T-cell (primary cell): ENCODE measurements at regions not wholly inside any gene's neighbourhood (a gene's known extent, or its start where the extent isn't known, plus 50 kb on each side); places are given as distances from the start of the nearest gene placed in this dataset.

ENCODE experiments used
- ATAC-seq, 4 experiments: fragments of 200-7000 bp in 3 of 4; fragments of 150-1000 bp in 1 of 4; cut with Tn5 transposase; replicated peaks in 1 of 4; 1 replicate in 3 of 4; 2 replicates in 1 of 4; pipeline ENCODE4 v1.10.0; 2021; ENCODE audit warnings: moderate library complexity in 3 of 4, mild to moderate bottlenecking in 2 of 4, moderate number of reproducible peaks in 1 of 4
- CTCF ChIA-PET, 2 donors: fragments of 300-600 bp; sonication (Branson Sonifier 250); formaldehyde crosslinking; loops; one replicate each; lab custom pipeline; 2022; ENCODE audit warnings: antibody characterized with exemption in 2 of 2; lab: Charles Lee
- POLR2A ChIA-PET, 2 donors: fragments of 300-600 bp; sonication (Branson Sonifier 250); formaldehyde crosslinking; loops; one replicate each; lab custom pipeline; 2022; ENCODE audit warnings: antibody characterized with exemption in 2 of 2; lab: Charles Lee
- DNase-seq, 35 experiments: peaks; one replicate each; pipeline versions ENCODE4 v3.0.0 to v3.0.0-alpha.2; 2013 to 2023
- H3K27ac ChIP-seq: one replicate; pipeline ENCODE4 v1.5.1; 2013; ENCODE audit warnings: low read length
- H3K27me3 ChIP-seq, 2 experiments: replicated peaks in 1 of 2; 1 replicate in 1 of 2; 2 replicates in 1 of 2; pipeline versions ENCODE4 v1.6.1 to v1.7.0; 2013; ENCODE audit warnings: low read length in 1 of 2, mixed read lengths in 1 of 2; ENCODE audit not compliant: control insufficient read depth in 2 of 2, insufficient read depth in 2 of 2; ENCODE audit errors: extremely low read depth in 1 of 2
- H3K36me3 ChIP-seq, 2 donors: 1 replicate in 1 of 2; 2 replicates in 1 of 2; pipeline versions ENCODE4 v1.6.1 to v1.7.0; 2013; ENCODE audit warnings: low read length in 1 of 2; ENCODE audit not compliant: control insufficient read depth in 2 of 2, insufficient read depth in 1 of 2; ENCODE audit errors: extremely low read depth in 1 of 2
- H3K4me1 ChIP-seq, 2 experiments: 1 replicate in 1 of 2; 2 replicates in 1 of 2; pipeline versions ENCODE4 v1.6.1 to v1.7.0; 2013; ENCODE audit warnings: low read length in 2 of 2, mixed read lengths in 1 of 2; ENCODE audit not compliant: insufficient read depth in 2 of 2, control insufficient read depth in 1 of 2; ENCODE audit errors: extremely low read depth in 1 of 2
- H3K4me3 ChIP-seq, 2 donors: 1 replicate in 1 of 2; 2 replicates in 1 of 2; pipeline versions ENCODE4 v1.5.1 to v1.7.0; 2013; ENCODE audit warnings: mild to moderate bottlenecking in 2 of 2, low read length in 1 of 2, moderate library complexity in 1 of 2; ENCODE audit not compliant: control insufficient read depth in 1 of 2; ENCODE audit errors: extremely low read depth in 1 of 2
- H3K9me3 ChIP-seq: 2 replicates; pipeline ENCODE4 v1.7.0; 2013
- H3K27ac Mint-ChIP-seq, 2 donors: one replicate each; pipeline ENCODE4 v1.8.0; 2020 to 2021; ENCODE audit warnings: mild to moderate bottlenecking in 2 of 2, mixed read lengths in 2 of 2
- H3K27me3 Mint-ChIP-seq, 2 donors: one replicate each; pipeline ENCODE4 v1.8.0; 2021 to 2022; ENCODE audit warnings: mixed read lengths in 2 of 2
- H3K36me3 Mint-ChIP-seq: one replicate; pipeline ENCODE4 v1.8.0; 2021; ENCODE audit warnings: mixed read lengths
- H3K4me1 Mint-ChIP-seq, 3 donors: one replicate each; pipeline ENCODE4 v1.8.0; 2020 to 2022; ENCODE audit warnings: mixed read lengths in 3 of 3, mild to moderate bottlenecking in 1 of 3
- H3K4me3 Mint-ChIP-seq, 3 donors: one replicate each; pipeline ENCODE4 v1.8.0; 2020 to 2022; ENCODE audit warnings: mild to moderate bottlenecking in 3 of 3, mixed read lengths in 3 of 3, moderate library complexity in 3 of 3
- H3K9me3 Mint-ChIP-seq, 3 donors: one replicate each; pipeline ENCODE4 v1.8.0; 2020 to 2022; ENCODE audit warnings: mixed read lengths in 3 of 3
- whole genome bisulfite sequencing: methylation state at CpG from one replicate; pipeline ENCODE4 v1.1.5; 2013; ENCODE audit warnings: missing lambda C conversion rate; ENCODE audit not compliant: insufficient coverage; 5-methylcytosine and 5-hydroxymethylcytosine counted together

- POLR2A ChIA-PET, result no interaction called here
- DNase-seq, result no peak
- no peaks in the 10 kb centered on the region for H3K9me3 ChIP-seq
- H3K4me3 Mint-ChIP-seq, result no peak overlapping the region
- H3K27ac ChIP-seq, result no peak overlapping the region
- peaks cover 0 to 5% of the 10 kb centered on the region in 2 experiments for H3K27me3 ChIP-seq
- H3K4me1 Mint-ChIP-seq, result no peaks in the 10 kb centered on the region
- no peak for ATAC-seq
- H3K4me3 ChIP-seq, result no peak overlapping the region
- H3K27me3 Mint-ChIP-seq, result peaks cover 7 to 9% of the 10 kb centered on the region in 2 donors
- H3K27ac Mint-ChIP-seq, result no peak overlapping the region
- H3K36me3 ChIP-seq, result no peaks in the 10 kb centered on the region
- H3K36me3 Mint-ChIP-seq, result no peaks in the 10 kb centered on the region
- no peaks in the 10 kb centered on the region for H3K4me1 ChIP-seq
- WGBS, result 89% methylated on average over 6 of the region's 9 CpGs
- H3K9me3 Mint-ChIP-seq, result no peaks in the 10 kb centered on the region
- CTCF ChIA-PET, result no interaction called here
These were observed 406.1 kb downstream of the VPS13C start for GRCh38 chr15:61654002-61654740.

- DNase-seq (no peak), ATAC-seq (no peak)
- H3K4me3 ChIP-seq, result no peak overlapping the region
- peaks cover 0 to 5% of the 10 kb centered on the region in 2 experiments for H3K27me3 ChIP-seq
- ChIA-PET CTCF (no interaction called here), POLR2A (no interaction called here)
- no peaks in the 10 kb centered on the region for H3K36me3 ChIP-seq
- no peak overlapping the region for H3K27ac ChIP-seq
- Mint-ChIP-seq H3K4me1 (no peaks in the 10 kb centered on the region), H3K4me3 (no peak overlapping the region), H3K9me3 (no peaks in the 10 kb centered on the region), H3K36me3 (no peaks in the 10 kb centered on the region), H3K27ac (no peak overlapping the region), H3K27me3 (peaks cover 7 to 10% of the 10 kb centered on the region in 2 donors)
- H3K4me1 ChIP-seq, result no peaks in the 10 kb centered on the region
- whole genome bisulfite sequencing, result 88% methylated on average over 7 of the region's 9 CpGs
- no peaks in the 10 kb centered on the region for H3K9me3 ChIP-seq
These were observed 407.1 kb downstream of the VPS13C start for GRCh38 chr15:61653110-61653509.

- no peak for ATAC-seq
- CTCF ChIA-PET, result no interaction called here
These were observed 409.0 kb downstream of the VPS13C start for GRCh38 chr15:61651267-61651666.

GRCh38 chr15:61649046-61649445, 411.2 kb downstream of the VPS13C start:
- Histone ChIP-seq H3K4me3 (no peak overlapping the region), H3K27ac (no peak overlapping the region), H3K4me1 (no peaks in the 10 kb centered on the region), H3K36me3 (no peaks in the 10 kb centered on the region), H3K9me3 (no peaks in the 10 kb centered on the region), H3K27me3 (peaks cover 0 to 10% of the 10 kb centered on the region in 2 experiments)
- no peaks in the 10 kb centered on the region for H3K36me3 Mint-ChIP-seq
- no peaks in the 10 kb centered on the region for H3K4me1 Mint-ChIP-seq
- ChIA-PET POLR2A (no interaction called here), CTCF (no interaction called here)
- no peaks in the 10 kb centered on the region for H3K9me3 Mint-ChIP-seq
- no peak for DNase-seq
- no peak for ATAC-seq
- no peak overlapping the region for H3K27ac Mint-ChIP-seq
- no CpG with 5 or more reads among the region's 5 CpGs for WGBS
- peaks cover 13 to 26% of the 10 kb centered on the region in 2 donors for H3K27me3 Mint-ChIP-seq
- H3K4me3 Mint-ChIP-seq, result no peak overlapping the region

More at GRCh38 chr15:61651267-61651666, 409.0 kb downstream of the VPS13C start:
- H3K4me1 ChIP-seq, result no peaks in the 10 kb centered on the region
- H3K4me3 Mint-ChIP-seq, result no peak overlapping the region
- H3K27ac Mint-ChIP-seq, result no peak overlapping the region
- no peaks in the 10 kb centered on the region for H3K36me3 ChIP-seq
- DNase-seq, result no peak
- H3K4me1 Mint-ChIP-seq, result no peaks in the 10 kb centered on the region
- H3K27ac ChIP-seq, result no peak overlapping the region
- no CpG with 5 or more reads among the region's 3 CpGs for WGBS
- no peaks in the 10 kb centered on the region for H3K9me3 ChIP-seq
- H3K9me3 Mint-ChIP-seq, result no peaks in the 10 kb centered on the region
- H3K36me3 Mint-ChIP-seq, result no peaks in the 10 kb centered on the region
- POLR2A ChIA-PET, result no interaction called here
- H3K27me3 ChIP-seq, result peaks cover 0 to 5% of the 10 kb centered on the region in 2 experiments
- H3K27me3 Mint-ChIP-seq, result peaks cover 7 to 10% of the 10 kb centered on the region in 2 donors
- H3K4me3 ChIP-seq, result no peak overlapping the region

GRCh38 chr15:61644550-61644949, 415.4 kb upstream of the RORA start:
- WGBS, result no CpG with 5 or more reads among the region's 4 CpGs
- H3K4me1 Mint-ChIP-seq, result no peaks in the 10 kb centered on the region
- DNase-seq, result no peak
- Histone ChIP-seq H3K4me3 (no peak overlapping the region), H3K4me1 (no peaks in the 10 kb centered on the region), H3K36me3 (no peaks in the 10 kb centered on the region), H3K27ac (no peak overlapping the region), H3K9me3 (no peaks in the 10 kb centered on the region), H3K27me3 (peaks cover 0 to 9% of the 10 kb centered on the region in 2 experiments)
- no peak overlapping the region for H3K4me3 Mint-ChIP-seq
- ChIA-PET CTCF (no interaction called here), POLR2A (no interaction called here)
- no peak overlapping the region for H3K27ac Mint-ChIP-seq
- H3K9me3 Mint-ChIP-seq, result no peaks in the 10 kb centered on the region
- no peak for ATAC-seq
- H3K27me3 Mint-ChIP-seq, result peaks cover 12 to 26% of the 10 kb centered on the region in 2 donors
- no peaks in the 10 kb centered on the region for H3K36me3 Mint-ChIP-seq

- no peak overlapping the region for H3K4me3 ChIP-seq
- H3K27ac ChIP-seq, result no peak overlapping the region
- ChIA-PET CTCF (no interaction called here), POLR2A (interaction anchor here in 1 of 2 donors (0.6 kb wide), 1 partner anchor 932 kb away, joined by 3 read pairs; no protein-coding TSS in a partner anchor)
- H3K9me3 ChIP-seq, result no peaks in the 10 kb centered on the region
- Mint-ChIP-seq H3K27ac (no peak overlapping the region), H3K9me3 (no peaks in the 10 kb centered on the region), H3K4me3 (no peak overlapping the region), H3K27me3 (peaks cover 12 to 32% of the 10 kb centered on the region in 2 donors), H3K4me1 (no peaks in the 10 kb centered on the region), H3K36me3 (no peaks in the 10 kb centered on the region)
- WGBS, result 83% methylated on average over 2 of the region's 6 CpGs
- H3K27me3 ChIP-seq, result peaks cover 0 to 9% of the 10 kb centered on the region in 2 experiments
- H3K4me1 ChIP-seq, result no peaks in the 10 kb centered on the region
- ATAC-seq (no peak), DNase-seq (no peak)
- no peaks in the 10 kb centered on the region for H3K36me3 ChIP-seq
These were observed 412.5 kb upstream of the RORA start for GRCh38 chr15:61641645-61642044.
